ENCODE measurements at regions not wholly inside any gene's neighbourhood (a gene's known extent, or its start where the extent isn't known, plus 50 kb on each side); places are given as distances from the start of the nearest gene placed in this dataset.

DNA sequence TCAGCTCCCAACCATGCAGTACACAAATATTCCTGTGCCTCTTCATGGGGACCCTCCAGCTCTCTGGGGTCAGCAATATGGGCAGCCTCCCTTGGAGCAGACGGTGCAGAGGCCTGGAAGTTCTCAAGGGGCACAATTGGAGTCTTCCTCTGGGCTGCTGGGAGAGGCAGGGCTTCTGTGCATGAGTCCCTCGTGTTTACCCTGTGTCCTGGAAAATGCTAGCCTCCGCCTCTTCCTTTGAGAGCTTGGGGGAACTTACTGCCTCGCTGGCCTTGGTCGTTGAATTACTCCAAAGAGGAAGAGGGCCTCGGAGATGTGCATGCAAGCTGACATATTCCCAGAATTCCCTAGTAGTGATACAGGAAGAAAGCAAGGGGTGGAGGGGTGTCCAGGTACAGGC, 284.4 kb upstream of the IGF1R start:
- no peak overlapping the region for H3K27ac ChIP-seq (ENCODE audit: low read depth, low read length)
- H2AFZ ChIP-seq (ENCODE audit: low read length), result no peak overlapping the region
- no peak overlapping the region for H3K4me2 ChIP-seq (ENCODE audit: insufficient read depth, low read length)
- H3K36me3 ChIP-seq (ENCODE audit: insufficient read depth, low read length), result no peaks in the 10 kb centered on the region
- no peaks in the 10 kb centered on the region for H3K4me1 ChIP-seq (ENCODE audit: insufficient read depth, low read length)
- H3K79me2 ChIP-seq (ENCODE audit: insufficient read depth, low read length), result no peaks in the 10 kb centered on the region
- H3K27me3 ChIP-seq (ENCODE audit: insufficient read depth, low read length), result no peaks in the 10 kb centered on the region
- H4K20me1 ChIP-seq (ENCODE audit: insufficient read depth, low read length), result no peaks in the 10 kb centered on the region
- TF ChIP-seq, protein P1, sequence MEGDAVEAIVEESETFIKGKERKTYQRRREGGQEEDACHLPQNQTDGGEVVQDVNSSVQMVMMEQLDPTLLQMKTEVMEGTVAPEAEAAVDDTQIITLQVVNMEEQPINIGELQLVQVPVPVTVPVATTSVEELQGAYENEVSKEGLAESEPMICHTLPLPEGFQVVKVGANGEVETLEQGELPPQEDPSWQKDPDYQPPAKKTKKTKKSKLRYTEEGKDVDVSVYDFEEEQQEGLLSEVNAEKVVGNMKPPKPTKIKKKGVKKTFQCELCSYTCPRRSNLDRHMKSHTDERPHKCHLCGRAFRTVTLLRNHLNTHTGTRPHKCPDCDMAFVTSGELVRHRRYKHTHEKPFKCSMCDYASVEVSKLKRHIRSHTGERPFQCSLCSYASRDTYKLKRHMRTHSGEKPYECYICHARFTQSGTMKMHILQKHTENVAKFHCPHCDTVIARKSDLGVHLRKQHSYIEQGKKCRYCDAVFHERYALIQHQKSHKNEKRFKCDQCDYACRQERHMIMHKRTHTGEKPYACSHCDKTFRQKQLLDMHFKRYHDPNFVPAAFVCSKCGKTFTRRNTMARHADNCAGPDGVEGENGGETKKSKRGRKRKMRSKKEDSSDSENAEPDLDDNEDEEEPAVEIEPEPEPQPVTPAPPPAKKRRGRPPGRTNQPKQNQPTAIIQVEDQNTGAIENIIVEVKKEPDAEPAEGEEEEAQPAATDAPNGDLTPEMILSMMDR (IDR thresholded peaks at IDR 0.05; ENCODE audit: extremely low read depth, low read depth, low read length), result no peak
- no peak overlapping the region for H3K4me3 ChIP-seq (ENCODE audit: insufficient read depth, low read length)
- DNase-seq (ENCODE audit: insufficient read length, low spot score, missing footprints), result no peak
- no peaks in the 10 kb centered on the region for H3K9me3 ChIP-seq (ENCODE audit: low read depth, low read length)

DNA sequence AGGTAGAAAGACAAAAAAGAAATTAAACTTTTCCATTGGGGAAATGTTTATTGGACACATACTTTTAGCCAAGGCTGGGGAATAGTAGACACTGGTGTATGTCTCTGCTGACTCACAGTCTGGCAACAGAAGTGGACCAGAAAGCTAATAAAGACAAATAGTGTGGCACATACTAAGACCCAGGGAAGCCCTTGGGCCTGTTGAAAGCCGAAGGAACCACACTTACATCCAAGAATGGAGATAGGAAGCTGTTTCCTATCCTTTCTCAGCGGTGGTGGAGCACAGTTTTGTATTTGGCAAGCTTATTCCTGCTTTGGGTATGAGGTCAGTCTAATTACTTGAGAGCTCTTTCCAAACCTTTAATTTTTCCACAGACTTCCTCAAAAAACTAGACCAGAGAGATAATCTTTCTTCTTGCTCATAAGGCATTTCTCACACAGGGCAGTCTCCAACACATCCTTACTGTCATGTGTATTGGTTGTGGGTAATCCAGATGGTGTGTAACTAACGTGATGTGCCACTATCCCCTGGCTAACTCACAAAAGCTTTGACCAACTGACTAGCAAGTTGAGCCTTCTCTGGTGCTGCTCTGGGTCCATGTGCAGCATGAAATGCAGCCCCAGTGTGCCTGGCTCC, 279.1 kb upstream of the IGF1R start:
- Histone ChIP-seq H2AFZ (ENCODE audit: low read length) (no peak overlapping the region), H4K20me1 (ENCODE audit: insufficient read depth, low read length) (no peaks in the 10 kb centered on the region)
- TF ChIP-seq, protein P1 (IDR thresholded peaks at IDR 0.05; ENCODE audit: extremely low read depth, low read depth, low read length), result no peak

DNA sequence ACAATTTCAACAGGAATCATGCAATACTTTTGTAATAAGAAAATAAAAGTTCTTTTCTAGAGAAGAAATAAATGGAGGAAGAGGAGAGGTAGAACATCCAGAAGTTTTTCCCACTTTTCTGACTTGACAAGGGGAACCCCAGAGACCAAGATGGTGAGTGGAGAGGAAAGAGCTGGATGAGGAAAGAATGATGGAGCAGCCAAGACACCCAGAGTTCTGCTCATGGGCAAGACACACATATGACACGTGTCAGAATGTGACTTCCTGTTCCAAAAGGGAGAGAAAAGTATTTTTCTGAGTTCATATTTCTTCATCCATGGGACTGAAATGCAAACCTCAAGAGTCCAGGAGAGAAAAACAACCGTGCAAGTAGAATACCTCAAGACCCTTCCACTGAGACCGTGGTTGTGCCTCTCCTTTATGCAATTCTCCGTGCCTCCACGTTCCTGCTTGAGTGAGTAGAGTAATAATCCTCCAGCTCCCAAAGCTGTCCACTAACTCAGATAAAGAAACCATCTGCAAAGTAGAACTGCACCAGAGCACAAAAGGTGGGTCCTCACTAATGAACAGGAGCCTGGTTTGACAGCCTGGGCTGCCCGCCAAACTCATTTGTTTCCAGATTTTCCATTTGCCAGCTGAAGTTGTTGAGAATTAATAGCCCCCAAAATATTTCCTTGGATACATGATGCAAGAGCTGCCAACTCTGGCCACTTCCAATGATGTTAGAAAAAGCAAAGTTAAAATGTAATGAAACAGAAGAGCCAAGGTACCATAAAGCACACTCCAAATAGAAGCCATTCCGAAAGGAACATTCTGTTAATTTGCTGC, 272.6 kb upstream of the IGF1R start:
- Histone ChIP-seq H3K27ac (ENCODE audit: low read depth, low read length) (no peak overlapping the region), H3K79me2 (ENCODE audit: insufficient read depth, low read length) (no peaks in the 10 kb centered on the region), H3K9me3 (ENCODE audit: low read depth, low read length) (no peaks in the 10 kb centered on the region), H3K27me3 (ENCODE audit: insufficient read depth, low read length) (no peaks in the 10 kb centered on the region), H3K36me3 (ENCODE audit: insufficient read depth, low read length) (no peaks in the 10 kb centered on the region), H2AFZ (ENCODE audit: low read length) (no peak overlapping the region), H4K20me1 (ENCODE audit: insufficient read depth, low read length) (no peaks in the 10 kb centered on the region), H3K4me2 (ENCODE audit: insufficient read depth, low read length) (no peak overlapping the region), H3K4me1 (ENCODE audit: insufficient read depth, low read length) (no peaks in the 10 kb centered on the region), H3K4me3 (ENCODE audit: insufficient read depth, low read length) (no peak overlapping the region)
- TF ChIP-seq, protein P1 (IDR thresholded peaks at IDR 0.05; ENCODE audit: extremely low read depth, low read depth, low read length), result no peak
- no peak for DNase-seq (ENCODE audit: insufficient read length, low spot score, missing footprints)

More for the DNA sequence above, 279.1 kb upstream of the IGF1R start:
- H3K27me3 ChIP-seq (ENCODE audit: insufficient read depth, low read length), result no peaks in the 10 kb centered on the region
- H3K27ac ChIP-seq (ENCODE audit: low read depth, low read length), result no peak overlapping the region
- H3K4me2 ChIP-seq (ENCODE audit: insufficient read depth, low read length), result no peak overlapping the region
- no peaks in the 10 kb centered on the region for H3K79me2 ChIP-seq (ENCODE audit: insufficient read depth, low read length)
- DNase-seq (ENCODE audit: insufficient read length, low spot score, missing footprints), result no peak
- H3K4me3 ChIP-seq (ENCODE audit: insufficient read depth, low read length), result no peak overlapping the region
- H3K36me3 ChIP-seq (ENCODE audit: insufficient read depth, low read length), result no peaks in the 10 kb centered on the region
- H3K9me3 ChIP-seq (ENCODE audit: low read depth, low read length), result no peaks in the 10 kb centered on the region
- no peaks in the 10 kb centered on the region for H3K4me1 ChIP-seq (ENCODE audit: insufficient read depth, low read length)

DNA sequence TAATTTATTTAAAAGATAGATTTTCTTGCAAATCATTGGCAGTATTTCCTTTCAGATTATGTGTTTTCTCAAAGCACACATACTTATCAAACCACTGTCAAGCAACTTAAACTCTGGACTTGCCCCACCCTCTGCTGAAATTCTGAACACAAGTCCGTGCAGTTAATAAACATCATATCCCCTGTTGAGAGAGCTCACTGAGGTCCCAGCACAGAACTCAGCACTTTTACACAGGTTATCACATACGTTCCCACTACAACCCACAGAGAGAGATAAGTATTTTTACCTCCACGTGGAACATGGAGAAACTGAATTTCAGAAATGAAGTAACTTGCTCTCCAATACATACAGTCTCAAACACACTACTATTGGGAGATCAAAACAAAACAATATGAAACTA, 267.6 kb upstream of the IGF1R start:
- Histone ChIP-seq H2AFZ (ENCODE audit: low read length) (no peak overlapping the region), H3K4me2 (ENCODE audit: insufficient read depth, low read length) (no peak overlapping the region), H3K4me3 (ENCODE audit: insufficient read depth, low read length) (no peak overlapping the region), H3K4me1 (ENCODE audit: insufficient read depth, low read length) (no peaks in the 10 kb centered on the region), H3K9me3 (ENCODE audit: low read depth, low read length) (no peaks in the 10 kb centered on the region), H3K27ac (ENCODE audit: low read depth, low read length) (no peak overlapping the region), H3K36me3 (ENCODE audit: insufficient read depth, low read length) (no peaks in the 10 kb centered on the region), H3K27me3 (ENCODE audit: insufficient read depth, low read length) (no peaks in the 10 kb centered on the region), H3K79me2 (ENCODE audit: insufficient read depth, low read length) (no peaks in the 10 kb centered on the region), H4K20me1 (ENCODE audit: insufficient read depth, low read length) (no peaks in the 10 kb centered on the region)
- no peak for DNase-seq (ENCODE audit: insufficient read length, low spot score, missing footprints)
- TF ChIP-seq, protein P1 (IDR thresholded peaks at IDR 0.05; ENCODE audit: extremely low read depth, low read depth, low read length), result no peak

Measured in osteoblast (primary cell).